Neuron (in vitro differentiated cells): ENCODE measurements at regions not wholly inside any gene's neighbourhood (a gene's known extent, or its start where the extent isn't known, plus 50 kb on each side); places are given as distances from the start of the nearest gene placed in this dataset.

Source experiments
- H2AFZ ChIP-seq: one replicate; pipeline ENCODE4 v1.6.1; 2013; ENCODE audit warnings: low read depth, mild to moderate bottlenecking, inconsistent platforms, low read length, moderate library complexity
- H3K27me3 ChIP-seq: one replicate; pipeline ENCODE4 v1.6.1; 2013; ENCODE audit warnings: low read length; ENCODE audit not compliant: insufficient read depth
- H3K36me3 ChIP-seq: one replicate; pipeline ENCODE4 v1.6.1; 2013; ENCODE audit warnings: low read length; ENCODE audit not compliant: insufficient read depth
- H3K4me1 ChIP-seq: one replicate; pipeline ENCODE4 v1.6.1; 2013; ENCODE audit warnings: low read length; ENCODE audit not compliant: insufficient read depth
- H3K4me3 ChIP-seq: 2 replicates; pipeline ENCODE4 v1.5.1; 2013; ENCODE audit warnings: mild to moderate bottlenecking, low read length, moderate library complexity
- H3K9me3 ChIP-seq: one replicate; pipeline ENCODE4 v1.6.1; 2013; ENCODE audit warnings: low read length

DNA sequence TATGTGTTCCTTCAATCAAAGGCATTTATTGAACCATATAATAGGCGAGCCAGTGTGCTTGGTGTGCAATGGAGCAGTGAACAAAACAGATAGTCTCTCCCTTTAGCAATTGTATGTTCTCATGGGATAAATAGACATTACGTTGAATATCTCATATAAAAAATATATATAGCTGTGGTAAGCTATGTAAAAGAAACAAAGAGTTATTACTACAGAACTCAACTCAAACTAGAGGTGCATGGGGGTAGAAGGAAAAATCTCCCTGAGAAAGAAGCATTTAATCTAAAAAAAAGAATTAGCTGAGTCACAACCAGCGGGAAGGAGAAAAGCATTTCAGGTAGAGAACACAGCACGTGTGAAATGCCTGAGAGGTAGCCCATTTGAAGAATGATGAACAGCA is 919.3 kb downstream of the CDH11 start:
- Histone ChIP-seq H3K9me3 (no peaks in the 10 kb centered on the region), H3K4me3 (no peak overlapping the region), H3K27me3 (no peaks in the 10 kb centered on the region), H2AFZ (no peak overlapping the region), H3K36me3 (no peaks in the 10 kb centered on the region), H3K4me1 (no peaks in the 10 kb centered on the region)

- Histone ChIP-seq H3K27me3 (no peaks in the 10 kb centered on the region), H3K36me3 (no peaks in the 10 kb centered on the region), H3K4me3 (no peak overlapping the region), H3K9me3 (no peaks in the 10 kb centered on the region), H2AFZ (no peak overlapping the region), H3K4me1 (no peaks in the 10 kb centered on the region)
These were observed 925.4 kb downstream of the CDH11 start for GRCh38 chr16:64196444-64196843.

- H3K4me3 ChIP-seq, result no peak overlapping the region
- H3K36me3 ChIP-seq, result no peaks in the 10 kb centered on the region
- no peaks in the 10 kb centered on the region for H3K4me1 ChIP-seq
- no peaks in the 10 kb centered on the region for H3K27me3 ChIP-seq
- no peaks in the 10 kb centered on the region for H3K9me3 ChIP-seq
- H2AFZ ChIP-seq, result no peak overlapping the region
These were observed 935.9 kb downstream of the CDH11 start for GRCh38 chr16:64185954-64186353.

- Histone ChIP-seq H3K27me3 (no peaks in the 10 kb centered on the region), H3K4me3 (no peak overlapping the region), H3K36me3 (no peaks in the 10 kb centered on the region), H3K9me3 (no peaks in the 10 kb centered on the region), H2AFZ (no peak overlapping the region), H3K4me1 (no peaks in the 10 kb centered on the region)
These were observed 937.7 kb downstream of the CDH11 start for GRCh38 chr16:64184156-64184555.

DNA sequence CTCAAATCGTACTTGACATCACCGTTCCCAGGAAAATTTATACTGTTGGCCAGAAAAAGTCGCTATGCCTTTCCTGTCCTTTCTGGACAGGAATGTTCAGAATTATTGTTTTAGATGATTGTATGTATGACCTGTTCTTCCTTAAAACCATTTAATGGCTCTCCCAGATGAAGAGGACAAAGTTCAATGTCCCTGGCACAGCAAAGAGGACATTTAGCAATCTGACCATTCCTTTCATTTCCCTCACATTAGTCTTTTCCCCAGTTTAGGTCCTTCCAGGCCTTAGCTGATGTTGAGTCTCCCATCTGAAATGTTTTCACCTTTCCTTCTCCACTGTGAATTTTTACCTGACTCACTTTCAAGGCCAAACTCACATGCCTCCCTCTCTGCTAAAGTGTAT is 938.9 kb downstream of the CDH11 start:
- Histone ChIP-seq H3K27me3 (no peaks in the 10 kb centered on the region), H3K4me1 (no peaks in the 10 kb centered on the region), H3K4me3 (no peak overlapping the region), H3K9me3 (peaks cover 2% of the 10 kb centered on the region), H3K36me3 (no peaks in the 10 kb centered on the region), H2AFZ (no peak overlapping the region)

DNA sequence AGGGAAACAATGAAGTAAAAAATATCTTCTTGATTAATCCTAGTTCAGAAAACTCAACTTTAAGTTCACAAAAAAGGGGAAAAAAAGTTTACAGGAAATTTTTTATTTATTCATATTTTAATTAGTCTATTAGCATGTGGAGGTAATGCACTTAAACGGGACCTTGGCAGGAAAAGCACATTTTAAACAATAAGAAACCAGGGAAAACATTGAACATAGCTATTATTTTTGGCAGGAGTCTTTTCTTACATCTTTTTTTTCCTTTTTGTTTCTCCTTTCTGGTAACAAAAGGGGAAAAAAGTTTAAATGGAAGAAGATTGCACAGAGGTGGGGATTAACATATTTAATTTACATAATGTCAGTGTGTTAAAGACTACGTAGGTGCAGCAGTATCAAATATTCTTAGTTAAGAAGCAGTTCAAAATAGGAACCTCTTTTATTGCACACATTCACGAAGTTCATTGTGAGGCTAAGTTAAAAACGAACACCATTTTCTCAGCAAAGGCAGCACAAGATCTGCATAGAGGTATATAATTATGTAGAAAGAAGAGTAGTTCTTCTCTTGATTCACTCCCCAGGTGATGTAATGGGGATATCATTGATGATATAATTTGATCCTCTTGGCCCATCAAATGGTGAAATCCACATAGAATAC is 940.5 kb downstream of the CDH11 start:
- peaks cover 2% of the 10 kb centered on the region for H3K9me3 ChIP-seq
- H3K4me3 ChIP-seq, result no peak overlapping the region
- H3K36me3 ChIP-seq, result no peaks in the 10 kb centered on the region
- H2AFZ ChIP-seq, result no peak overlapping the region
- no peaks in the 10 kb centered on the region for H3K27me3 ChIP-seq
- no peaks in the 10 kb centered on the region for H3K4me1 ChIP-seq

GRCh38 chr16:64180136-64180900 is 941.5 kb downstream of the CDH11 start:
- Histone ChIP-seq H3K4me1 (no peaks in the 10 kb centered on the region), H3K9me3 (peaks cover 2% of the 10 kb centered on the region), H3K4me3 (no peak overlapping the region), H3K27me3 (no peaks in the 10 kb centered on the region), H3K36me3 (no peaks in the 10 kb centered on the region), H2AFZ (no peak overlapping the region)

GRCh38 chr16:64174327-64174726 is 947.5 kb downstream of the CDH11 start:
- Histone ChIP-seq H3K27me3 (no peaks in the 10 kb centered on the region), H3K36me3 (no peaks in the 10 kb centered on the region), H3K4me3 (no peak overlapping the region), H2AFZ (no peak overlapping the region), H3K9me3 (peaks cover 2% of the 10 kb centered on the region), H3K4me1 (no peaks in the 10 kb centered on the region)

- H2AFZ ChIP-seq, result no peak overlapping the region
- no peaks in the 10 kb centered on the region for H3K36me3 ChIP-seq
- no peak overlapping the region for H3K4me3 ChIP-seq
- H3K4me1 ChIP-seq, result no peaks in the 10 kb centered on the region
- H3K9me3 ChIP-seq, result no peaks in the 10 kb centered on the region
- no peaks in the 10 kb centered on the region for H3K27me3 ChIP-seq
These were observed 949.2 kb downstream of the CDH11 start for GRCh38 chr16:64172652-64173051.

- Histone ChIP-seq H3K4me3 (no peak overlapping the region), H2AFZ (no peak overlapping the region), H3K9me3 (no peaks in the 10 kb centered on the region), H3K4me1 (no peaks in the 10 kb centered on the region), H3K27me3 (no peaks in the 10 kb centered on the region), H3K36me3 (no peaks in the 10 kb centered on the region)
These were observed 949.6 kb downstream of the CDH11 start for GRCh38 chr16:64172226-64172625.

GRCh38 chr16:64171632-64172031 is 950.2 kb downstream of the CDH11 start:
- Histone ChIP-seq H2AFZ (no peak overlapping the region), H3K9me3 (no peaks in the 10 kb centered on the region), H3K4me3 (no peak overlapping the region), H3K36me3 (no peaks in the 10 kb centered on the region), H3K4me1 (no peaks in the 10 kb centered on the region), H3K27me3 (no peaks in the 10 kb centered on the region)

GRCh38 chr16:64168371-64168770 is 953.5 kb downstream of the CDH11 start:
- Histone ChIP-seq H3K4me3 (no peak overlapping the region), H3K27me3 (no peaks in the 10 kb centered on the region), H2AFZ (no peak overlapping the region), H3K9me3 (no peaks in the 10 kb centered on the region), H3K36me3 (no peaks in the 10 kb centered on the region), H3K4me1 (no peaks in the 10 kb centered on the region)

DNA sequence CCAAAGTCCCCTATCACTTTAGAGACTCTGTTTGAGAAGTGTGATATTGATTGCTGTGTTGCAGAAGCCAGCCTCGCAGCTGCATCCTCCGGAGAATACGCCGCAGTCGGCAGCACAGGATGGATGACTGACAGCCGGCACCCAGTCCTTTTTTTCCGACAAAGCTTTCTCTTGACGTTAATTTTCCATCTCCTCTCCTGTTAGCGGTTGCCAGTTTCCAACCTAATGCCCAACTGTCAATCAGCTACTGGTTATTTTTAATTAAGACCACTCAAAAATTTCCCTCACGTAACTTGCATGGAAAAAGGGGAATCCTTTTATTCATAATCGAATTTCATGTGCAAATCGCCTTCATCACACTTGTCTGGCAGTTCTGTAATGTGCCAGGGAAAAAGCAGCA is 953.9 kb downstream of the CDH11 start:
- H3K4me3 ChIP-seq, result no peak overlapping the region

DNA sequence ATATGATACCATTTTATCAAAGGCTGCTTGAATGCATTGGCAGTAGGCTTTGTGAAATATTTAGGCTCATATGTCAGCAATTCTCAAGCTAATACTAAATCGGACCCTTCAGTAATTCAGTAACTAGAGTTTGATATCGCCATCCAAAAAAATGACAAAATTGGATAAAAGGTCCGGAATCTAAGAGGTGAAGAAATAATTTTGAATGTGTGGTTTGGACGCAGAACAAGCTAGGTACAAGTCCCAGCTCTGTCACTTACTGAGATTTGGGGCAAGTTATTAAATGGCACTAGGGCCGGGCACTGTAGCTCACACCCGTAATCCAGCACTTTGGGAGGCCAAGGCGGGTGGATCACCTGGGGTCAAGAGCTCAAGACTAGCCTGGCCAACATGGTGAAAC is 956.5 kb downstream of the CDH11 start:
- H3K4me1 ChIP-seq, result no peaks in the 10 kb centered on the region
- H3K36me3 ChIP-seq, result no peaks in the 10 kb centered on the region
- no peaks in the 10 kb centered on the region for H3K9me3 ChIP-seq
- H3K4me3 ChIP-seq, result no peak overlapping the region
- no peaks in the 10 kb centered on the region for H3K27me3 ChIP-seq
- H2AFZ ChIP-seq, result no peak overlapping the region

More for the DNA sequence above, 953.9 kb downstream of the CDH11 start:
- Histone ChIP-seq H3K9me3 (no peaks in the 10 kb centered on the region), H3K4me1 (no peaks in the 10 kb centered on the region), H3K36me3 (no peaks in the 10 kb centered on the region), H2AFZ (no peak overlapping the region), H3K27me3 (no peaks in the 10 kb centered on the region)
